IMR-90 (cell line): ENCODE measurements at regions not wholly inside any gene's neighbourhood (a gene's known extent, or its start where the extent isn't known, plus 50 kb on each side); places are given as distances from the start of the nearest gene placed in this dataset.

Experiments
- ATAC-seq: fragments of 200-7000 bp; cut with Tn5 transposase; 2 replicates; pipeline ENCODE4 v1.9.1; 2020; ENCODE audit warnings: low read depth, mild to moderate bottlenecking, moderate library complexity
- BruUV-seq: library from RNA; stranded (reverse); fragments of 400-500 nt; replicated peaks from 2 replicates; lab custom pipeline; 2021; lab: Mats Ljungman, UMichigan
- CTCF ChIA-PET: fragments of 300-600 bp; formaldehyde crosslinking; extraction: SDS; loops from one replicate; lab custom pipeline; 2021; ENCODE audit warnings: antibody characterized with exemption; lab: Yijun Ruan, JAX
- POLR2A ChIA-PET: fragments of 300-600 bp; sonication (Branson Sonifier 250); formaldehyde crosslinking; loops from one replicate; lab custom pipeline; 2022; ENCODE audit warnings: antibody characterized with exemption; ENCODE audit not compliant: unreplicated experiment; lab: Charles Lee
- DNase-seq: peaks from one replicate; pipeline ENCODE4 v3.0.0; 2013
- H2AFZ ChIP-seq: replicated peaks from 2 replicates; pipeline ENCODE3; 2013; ENCODE audit warnings: low read length, mild to moderate bottlenecking; ENCODE audit not compliant: poor library complexity
- H2AK5ac ChIP-seq: 2 replicates; pipeline ENCODE4 v1.6.1; 2013; ENCODE audit warnings: low read depth, low read length, inconsistent platforms
- H2AK9ac ChIP-seq: replicated peaks from 2 replicates; pipeline ENCODE3; 2013; ENCODE audit warnings: mild to moderate bottlenecking, low read depth, low read length, moderate library complexity; ENCODE audit not compliant: poor library complexity
- H2BK120ac ChIP-seq: 2 replicates; pipeline ENCODE4 v1.6.1; 2013; ENCODE audit warnings: low read depth, low read length, inconsistent platforms
- H2BK15ac ChIP-seq: 3 replicates; pipeline ENCODE4 v1.6.1; 2013; ENCODE audit warnings: low read depth, low read length, inconsistent platforms
- H2BK20ac ChIP-seq: 2 replicates; pipeline ENCODE4 v1.6.1; 2013; ENCODE audit warnings: low read depth, mild to moderate bottlenecking, inconsistent platforms, low read length, moderate library complexity
- H2BK5ac ChIP-seq: 2 replicates; pipeline ENCODE4 v1.6.1; 2013; ENCODE audit warnings: mild to moderate bottlenecking, low read depth, low read length, inconsistent platforms; ENCODE audit not compliant: poor library complexity, severe bottlenecking
- H3K14ac ChIP-seq: replicated peaks from 2 replicates; pipeline ENCODE4 v1.6.1; 2013; ENCODE audit warnings: low read depth, low read length, inconsistent platforms
- H3K18ac ChIP-seq: 2 replicates; pipeline ENCODE4 v1.6.1; 2013; ENCODE audit warnings: low read depth, low read length, control low read depth
- H3K23ac ChIP-seq: 2 replicates; pipeline ENCODE4 v1.6.1; 2013; ENCODE audit warnings: low read depth, low read length, inconsistent platforms
- H3K27ac ChIP-seq: 2 replicates; pipeline ENCODE4 v1.5.1; 2013; ENCODE audit warnings: mild to moderate bottlenecking, control low read depth, low read length; ENCODE audit not compliant: insufficient read depth
- H3K27me3 ChIP-seq: 2 replicates; pipeline ENCODE4 v1.6.1; 2013; ENCODE audit warnings: low read length; ENCODE audit not compliant: control insufficient read depth, insufficient read depth
- H3K36me3 ChIP-seq: 2 replicates; pipeline ENCODE4 v1.6.1; 2013; ENCODE audit warnings: low read length, mixed read lengths; ENCODE audit not compliant: control insufficient read depth, insufficient read depth
- H3K4ac ChIP-seq: 2 replicates; pipeline ENCODE4 v1.6.1; 2013; ENCODE audit warnings: low read depth, low read length, inconsistent platforms
- H3K4me1 ChIP-seq: 2 replicates; pipeline ENCODE4 v1.6.1; 2013; ENCODE audit warnings: low read length, mixed read lengths; ENCODE audit not compliant: control insufficient read depth, insufficient read depth
- H3K4me2 ChIP-seq: 2 replicates; pipeline ENCODE4 v1.6.1; 2013; ENCODE audit warnings: low read depth, mild to moderate bottlenecking, control low read depth, low read length, moderate library complexity
- H3K4me3 ChIP-seq: 2 replicates; pipeline ENCODE4 v1.5.1; 2013; ENCODE audit warnings: low read depth, mild to moderate bottlenecking, control low read depth, low read length, moderate library complexity; ENCODE audit not compliant: insufficient read depth
- H3K56ac ChIP-seq: 2 replicates; pipeline ENCODE4 v1.6.1; 2013; ENCODE audit warnings: low read length, inconsistent platforms; ENCODE audit not compliant: insufficient read depth; ENCODE audit errors: extremely low read depth
- H3K79me1 ChIP-seq, 2 experiments: 2 replicates each; pipeline ENCODE4 v1.6.1; 2013; ENCODE audit warnings: low read length in 2 of 2, inconsistent platforms in 1 of 2, low read depth in 1 of 2
- H3K9ac ChIP-seq: 2 replicates; pipeline ENCODE4 v1.6.1; 2013; ENCODE audit warnings: low read depth, low read length, control low read depth
- H3K9me1 ChIP-seq: 2 replicates; pipeline ENCODE4 v1.6.1; 2013; ENCODE audit warnings: low read length, inconsistent platforms; ENCODE audit not compliant: insufficient read depth
- H3K9me3 ChIP-seq: 2 replicates; pipeline ENCODE4 v1.6.1; 2013; ENCODE audit warnings: low read length; ENCODE audit not compliant: control insufficient read depth, insufficient read depth
- H4K20me1 ChIP-seq: 2 replicates; pipeline ENCODE4 v1.6.1; 2013; ENCODE audit warnings: low read length, inconsistent platforms; ENCODE audit not compliant: insufficient read depth
- H4K5ac ChIP-seq: 2 replicates; pipeline ENCODE4 v1.6.1; 2013; ENCODE audit warnings: mild to moderate bottlenecking, low read depth, low read length, control low read depth
- H4K8ac ChIP-seq, 2 experiments: 2 replicates each; pipeline ENCODE4 v1.6.1; 2013; ENCODE audit warnings: low read depth in 2 of 2, low read length in 2 of 2, control low read depth in 1 of 2, inconsistent platforms in 1 of 2
- H4K91ac ChIP-seq: 2 replicates; pipeline ENCODE4 v1.6.1; 2013; ENCODE audit warnings: low read depth, low read length, inconsistent platforms; ENCODE audit not compliant: insufficient read depth
- CEBPB ChIP-seq: IDR thresholded peaks from 2 replicates; pipeline ENCODE4 v1.6.1; 2012; ENCODE audit warnings: low read depth, low read length, improper control_type of control experiment
- CHD1 ChIP-seq: IDR thresholded peaks from 2 replicates; pipeline ENCODE4 v1.6.1; 2012; ENCODE audit warnings: low read depth, low read length, improper control_type of control experiment
- MAFK ChIP-seq: IDR thresholded peaks from 2 replicates; pipeline ENCODE4 v1.6.1; 2012; ENCODE audit warnings: low read depth, low read length, improper control_type of control experiment
- MXI1 ChIP-seq: IDR thresholded peaks from 2 replicates; pipeline ENCODE4 v1.6.1; 2012; ENCODE audit warnings: low read depth, mild to moderate bottlenecking, low read length, moderate library complexity, borderline replicate concordance
- NFE2L2 ChIP-seq: fragments of 150-350 bp; IDR thresholded peaks from 2 replicates; pipeline ENCODE4 v1.6.1; 2016; ENCODE audit warnings: low read depth, mild to moderate bottlenecking, low read length
- POLR2A ChIP-seq: IDR thresholded peaks from 2 replicates; pipeline ENCODE4 v1.6.1; 2012; ENCODE audit warnings: mild to moderate bottlenecking, low read depth, low read length
- RAD21 ChIP-seq: IDR thresholded peaks from 2 replicates; pipeline ENCODE4 v1.6.1; 2012; ENCODE audit warnings: low read length, improper control_type of control experiment
- RCOR1 ChIP-seq: IDR thresholded peaks from 2 replicates; pipeline ENCODE4 v1.6.1; 2012; ENCODE audit warnings: mild to moderate bottlenecking, low read length, improper control_type of control experiment; ENCODE audit not compliant: insufficient replicate concordance
- RFX5 ChIP-seq: IDR thresholded peaks from 2 replicates; pipeline ENCODE4 v1.8.0; 2012; ENCODE audit warnings: low read depth, mild to moderate bottlenecking, low read length, moderate library complexity
- WGBS, 2 experiments: methylation state at CpG; one replicate each; pipeline versions ENCODE4 v1.1.5 to v1.1.7; 2013; ENCODE audit warnings: missing lambda C conversion rate in 2 of 2; ENCODE audit not compliant: insufficient read length in 1 of 2; ENCODE audit errors: extremely low coverage in 2 of 2; 5-methylcytosine and 5-hydroxymethylcytosine counted together
- dilution Hi-C: fragments of 300-500 bp; cut with HindIII; formaldehyde crosslinking; loops from one replicate; pipeline ENCODE4 v1.14.3; 2018; ENCODE audit warnings: low sequenced_read_pairs; ENCODE audit not compliant: unreplicated experiment
- in situ Hi-C: fragments of 300-500 bp; cut with MboI; formaldehyde crosslinking; loops from 3 replicates; pipeline ENCODE4 v1.14.3; 2019; ENCODE audit warnings: low sequenced_read_pairs, inconsistent platforms, mixed read lengths
- intact Hi-C: fragments of 100-400 bp; cut with micrococcal nuclease; formaldehyde crosslinking; loops from 2 replicates; pipeline ENCODE4 v1.10.0; 2022
- TF ChIP-seq, protein P1 (sequence below): fragments of 150-350 bp; IDR thresholded peaks from 2 replicates; pipeline ENCODE4 v1.6.1; 2017; ENCODE audit warnings: mild to moderate bottlenecking, antibody characterized with exemption, low read length, low read depth
- TF ChIP-seq, protein P2 (sequence below): conservative IDR thresholded peaks from 2 replicates; pipeline ENCODE4 v1.5.1; 2012; ENCODE audit warnings: mild to moderate bottlenecking, low read depth, low read length, improper control_type of control experiment

DNA sequence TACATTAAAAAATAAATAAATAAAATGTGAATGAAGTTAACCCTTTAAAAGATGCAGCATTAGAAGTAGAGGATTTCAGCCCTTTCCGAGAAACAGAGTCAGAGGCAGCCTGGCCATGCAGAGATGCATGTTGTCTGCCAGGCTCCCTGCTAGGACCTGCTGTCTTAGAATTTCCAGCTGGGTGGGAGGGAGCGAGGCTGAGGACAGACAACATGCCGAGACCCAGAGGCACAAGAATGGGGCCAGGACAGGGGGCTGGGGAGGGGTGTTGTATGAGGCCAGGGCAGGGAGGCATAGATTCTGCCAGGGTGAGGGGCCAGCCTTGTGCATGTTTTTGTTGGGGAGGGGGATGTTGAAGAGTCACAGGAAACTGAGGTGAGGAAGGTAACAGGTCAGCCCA lies 68.6 kb upstream of the NEURL1B start:
- 26% methylated on average over 2 of the region's 3 CpGs; no CpG with 5 or more reads in 1 of the 2 experiments for WGBS, 2 experiments
- no peak overlapping the region for H3K56ac ChIP-seq
- no peak overlapping the region for H2BK20ac ChIP-seq
- no peak overlapping the region for H3K4me2 ChIP-seq
- H3K36me3 ChIP-seq: no peaks in the 10 kb centered on the region
- H4K8ac ChIP-seq: no peak overlapping the region
- no peak overlapping the region for H3K4me3 ChIP-seq
- no peaks in the 10 kb centered on the region for H4K20me1 ChIP-seq
- H3K79me1 ChIP-seq: no peaks in the 10 kb centered on the region
- no peak overlapping the region for H3K4ac ChIP-seq
- no peaks in the 10 kb centered on the region for H3K4me1 ChIP-seq
- BruUV-seq: no TSS peak
- H3K9me1 ChIP-seq: no peaks in the 10 kb centered on the region; the same call in 1 of the 2 replicates
- ChIA-PET CTCF (no interaction called here), POLR2A (no interaction called here)
- H3K23ac ChIP-seq: no peak overlapping the region
- dilution Hi-C loops: no loop called here
- H2BK15ac ChIP-seq: no peak overlapping the region
- H3K9ac ChIP-seq: no peak overlapping the region
- peaks cover 75% of the 10 kb centered on the region for H3K27me3 ChIP-seq
- no peak overlapping the region for H2AK5ac ChIP-seq
- intact Hi-C loops: no loop called here
- peaks cover 8% of the 10 kb centered on the region; the same call in 1 of the 2 replicates for H3K9me3 ChIP-seq
- H3K18ac ChIP-seq: no peak overlapping the region
- no peak overlapping the region for H2AFZ ChIP-seq
- no peak overlapping the region for H2BK120ac ChIP-seq
- no peak for DNase-seq
- H4K5ac ChIP-seq: no peak overlapping the region
- in situ Hi-C loops: no loop called here
- H2AK9ac ChIP-seq: no peak overlapping the region
- H2BK5ac ChIP-seq: no peak overlapping the region
- H4K91ac ChIP-seq: no peak overlapping the region
- no peak overlapping the region for H3K14ac ChIP-seq
- TF ChIP-seq, protein P1, sequence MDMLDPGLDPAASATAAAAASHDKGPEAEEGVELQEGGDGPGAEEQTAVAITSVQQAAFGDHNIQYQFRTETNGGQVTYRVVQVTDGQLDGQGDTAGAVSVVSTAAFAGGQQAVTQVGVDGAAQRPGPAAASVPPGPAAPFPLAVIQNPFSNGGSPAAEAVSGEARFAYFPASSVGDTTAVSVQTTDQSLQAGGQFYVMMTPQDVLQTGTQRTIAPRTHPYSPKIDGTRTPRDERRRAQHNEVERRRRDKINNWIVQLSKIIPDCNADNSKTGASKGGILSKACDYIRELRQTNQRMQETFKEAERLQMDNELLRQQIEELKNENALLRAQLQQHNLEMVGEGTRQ: no peak
- TF ChIP-seq MAFK (no peak), MXI1 (no peak), RFX5 (no peak), NFE2L2 (no peak), CHD1 (no peak), RAD21 (no peak), CEBPB (no peak), POLR2A (no peak), RCOR1 (no peak)
- TF ChIP-seq, protein P2, sequence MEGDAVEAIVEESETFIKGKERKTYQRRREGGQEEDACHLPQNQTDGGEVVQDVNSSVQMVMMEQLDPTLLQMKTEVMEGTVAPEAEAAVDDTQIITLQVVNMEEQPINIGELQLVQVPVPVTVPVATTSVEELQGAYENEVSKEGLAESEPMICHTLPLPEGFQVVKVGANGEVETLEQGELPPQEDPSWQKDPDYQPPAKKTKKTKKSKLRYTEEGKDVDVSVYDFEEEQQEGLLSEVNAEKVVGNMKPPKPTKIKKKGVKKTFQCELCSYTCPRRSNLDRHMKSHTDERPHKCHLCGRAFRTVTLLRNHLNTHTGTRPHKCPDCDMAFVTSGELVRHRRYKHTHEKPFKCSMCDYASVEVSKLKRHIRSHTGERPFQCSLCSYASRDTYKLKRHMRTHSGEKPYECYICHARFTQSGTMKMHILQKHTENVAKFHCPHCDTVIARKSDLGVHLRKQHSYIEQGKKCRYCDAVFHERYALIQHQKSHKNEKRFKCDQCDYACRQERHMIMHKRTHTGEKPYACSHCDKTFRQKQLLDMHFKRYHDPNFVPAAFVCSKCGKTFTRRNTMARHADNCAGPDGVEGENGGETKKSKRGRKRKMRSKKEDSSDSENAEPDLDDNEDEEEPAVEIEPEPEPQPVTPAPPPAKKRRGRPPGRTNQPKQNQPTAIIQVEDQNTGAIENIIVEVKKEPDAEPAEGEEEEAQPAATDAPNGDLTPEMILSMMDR: no peak
- ATAC-seq: no peak
- H3K27ac ChIP-seq: no peak overlapping the region
